ENCODE measurements at regions not wholly inside any gene's neighbourhood (a gene's known extent, or its start where the extent isn't known, plus 50 kb on each side); places are given as distances from the start of the nearest gene placed in this dataset.

GRCh38 chrX:43580621-43581020, 75.5 kb upstream of the MAOA start:
- no peak for DNase-seq (ENCODE audit: low read depth in 2 of 2)

GRCh38 chrX:43581167-43581566, 74.9 kb upstream of the MAOA start:
- no peak for DNase-seq (ENCODE audit: low read depth in 2 of 2)

- DNase-seq (ENCODE audit: low read depth in 2 of 2), result no peak
These were observed 74.1 kb upstream of the MAOA start for GRCh38 chrX:43581888-43582539.

- DNase-seq (ENCODE audit: low read depth in 2 of 2), result no peak
These were observed 73.6 kb upstream of the MAOA start for GRCh38 chrX:43582540-43582913.

GRCh38 chrX:43585922-43586321, 70.2 kb upstream of the MAOA start:
- DNase-seq (ENCODE audit: low read depth in 2 of 2), result no peak

GRCh38 chrX:43586830-43587229, 69.3 kb upstream of the MAOA start:
- no peak for DNase-seq (ENCODE audit: low read depth in 2 of 2)

GRCh38 chrX:43589735-43590134, 66.4 kb upstream of the MAOA start:
- DNase-seq (ENCODE audit: low read depth in 2 of 2), result no peak

GRCh38 chrX:43590150-43590549, 65.9 kb upstream of the MAOA start:
- DNase-seq (ENCODE audit: low read depth in 2 of 2), result no peak

- DNase-seq (ENCODE audit: low read depth in 2 of 2), result no peak
These were observed 63.5 kb upstream of the MAOA start for GRCh38 chrX:43592597-43592996.

GRCh38 chrX:43595931-43596330, 60.2 kb upstream of the MAOA start:
- no peak for DNase-seq (ENCODE audit: low read depth in 2 of 2)

- no peak for DNase-seq (ENCODE audit: low read depth in 2 of 2)
These were observed 51.3 kb upstream of the MAOA start for GRCh38 chrX:43604753-43605152.

GRCh38 chrX:43605351-43605750, 50.7 kb upstream of the MAOA start:
- DNase-seq (ENCODE audit: low read depth in 2 of 2), result no peak
